ENCODE measurements at regions not wholly inside any gene's neighbourhood (a gene's known extent, or its start where the extent isn't known, plus 50 kb on each side); places are given as distances from the start of the nearest gene placed in this dataset.
"Not testable (repeated sequence)": the region's sequence is repeated elsewhere in the genome, so short reads cannot be mapped to it uniquely, and the experiment has no call there.

GRCh38 chr6:72534236-72534635, 87.6 kb upstream of the KCNQ5 start:
- DNase-seq: no peak

- DNase-seq: no peak
Observed at GRCh38 chr6:72535124-72535523, 86.7 kb upstream of the KCNQ5 start.

GRCh38 chr6:72547020-72547419, 74.8 kb upstream of the KCNQ5 start:
- no peak for DNase-seq

GRCh38 chr6:72551470-72551869, 70.4 kb upstream of the KCNQ5 start:
- DNase-seq: no peak

- no peak for DNase-seq
Observed at GRCh38 chr6:72552938-72553337, 68.9 kb upstream of the KCNQ5 start.

- DNase-seq: no peak
Observed at GRCh38 chr6:72553531-72554511, 68.0 kb upstream of the KCNQ5 start.

- no peak for DNase-seq
Observed at GRCh38 chr6:72554761-72555221, 67.1 kb upstream of the KCNQ5 start.

- peak; percentile 8 for DNase-seq
Observed at GRCh38 chr6:72559067-72559466, 62.8 kb upstream of the KCNQ5 start.

- no peak for DNase-seq
Observed at GRCh38 chr6:72559555-72559954, 62.3 kb upstream of the KCNQ5 start.

GRCh38 chr6:72560721-72561593, 60.9 kb upstream of the KCNQ5 start:
- peak; percentile 56 for DNase-seq

- no peak for DNase-seq
Observed at GRCh38 chr6:72561629-72562028, 60.2 kb upstream of the KCNQ5 start.

GRCh38 chr6:72564231-72564630, 57.6 kb upstream of the KCNQ5 start:
- no peak for DNase-seq

- DNase-seq: not testable (repeated sequence)
Observed at GRCh38 chr6:72571993-72572392, 49.9 kb upstream of the KCNQ5 start.
